Stimulated activated CD8-positive, alpha-beta memory T cell treated with anti-CD3 and anti-CD28 coated beads, Interleukin-12 subunit alpha, Interleukin-12 subunit beta, amount 100 ng/mL, for 24 hours (primary cell): ENCODE measurements at regions not wholly inside any gene's neighbourhood (a gene's known extent, or its start where the extent isn't known, plus 50 kb on each side); places are given as distances from the start of the nearest gene placed in this dataset.
"Not testable (repeated sequence)": the region's sequence is repeated elsewhere in the genome, so short reads cannot be mapped to it uniquely, and the experiment has no call there.

Experiments
- DNase-seq: peaks from one replicate; pipeline ENCODE4 v3.0.0-alpha.2; 2020; ENCODE audit errors: extremely low read depth

- not testable (repeated sequence) for DNase-seq
These were observed 128.5 kb upstream of the ZNF267 start for GRCh38 chr16:31745098-31745497.

GRCh38 chr16:31745900-31746299, 127.7 kb upstream of the ZNF267 start:
- DNase-seq = no peak

DNA sequence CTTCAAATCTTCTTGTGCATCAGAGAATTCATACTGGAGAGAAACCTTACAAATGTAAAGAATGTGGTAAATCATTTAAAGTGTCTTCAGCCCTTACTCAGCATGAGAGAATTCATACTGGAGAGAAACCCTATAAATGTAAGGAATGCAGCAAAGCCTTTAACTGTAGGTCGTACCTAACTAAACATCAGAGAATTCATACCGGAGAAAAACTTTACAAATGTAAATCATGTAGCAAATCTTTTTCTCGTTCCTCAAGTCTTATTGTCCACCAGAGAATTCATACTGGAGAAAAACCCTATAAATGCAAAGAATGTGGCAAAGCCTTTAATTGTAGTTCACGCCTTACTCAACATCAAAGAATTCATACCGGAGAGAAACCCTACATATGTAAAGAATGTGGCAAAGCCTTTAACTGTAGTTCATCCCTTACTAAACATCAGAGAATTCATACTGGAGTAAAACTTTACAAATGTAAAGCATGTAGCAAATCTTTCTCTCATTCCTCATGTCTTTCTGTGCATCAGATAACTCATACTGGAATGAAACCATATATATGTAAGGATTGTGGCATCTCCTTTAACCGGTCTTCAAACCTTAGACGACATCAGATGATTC, 118.5 kb upstream of the ZNF267 start:
- no peak for DNase-seq

- DNase-seq = no peak
These were observed 109.5 kb upstream of the ZNF267 start for GRCh38 chr16:31764103-31764502.

DNA sequence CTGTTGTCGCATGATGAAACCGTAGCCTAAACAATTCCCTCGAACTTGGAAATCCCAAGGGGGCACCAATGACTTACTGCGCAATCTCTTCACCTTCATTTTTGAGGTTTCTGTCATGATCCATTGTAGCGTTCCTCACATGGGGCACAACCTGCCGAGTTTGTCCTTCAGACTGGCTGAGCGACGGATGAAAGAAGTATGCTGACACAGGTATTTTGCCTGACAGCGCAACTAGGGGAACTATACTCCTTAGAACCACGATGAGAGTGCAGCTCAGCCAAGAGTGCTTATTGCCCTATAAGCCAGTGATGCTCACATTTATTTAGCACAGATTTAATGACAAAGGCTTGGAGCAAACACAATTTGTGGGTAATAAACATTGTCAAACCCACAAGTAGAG, 106.3 kb upstream of the ZNF267 start:
- no peak for DNase-seq

DNA sequence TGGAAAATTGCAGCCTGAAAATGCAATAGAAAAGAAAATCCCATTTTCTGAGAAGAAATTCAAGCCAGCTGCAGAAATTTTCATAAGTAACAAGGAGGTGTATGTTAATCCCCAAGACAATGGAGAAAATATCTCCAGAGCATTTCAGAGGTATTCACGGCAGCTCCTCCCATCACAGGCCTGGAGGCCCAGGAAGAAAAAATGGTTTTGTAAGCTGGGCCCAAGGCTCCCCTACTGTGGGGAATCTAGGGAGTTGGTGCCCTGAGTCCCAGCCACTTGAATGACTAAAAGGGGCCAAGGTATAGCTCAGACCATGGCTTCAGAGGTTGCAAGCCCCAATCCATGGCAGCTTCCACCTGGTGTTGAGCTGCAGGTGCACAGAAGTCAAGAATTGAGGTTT, 93.3 kb upstream of the ZNF267 start:
- DNase-seq = no peak

- no peak for DNase-seq
These were observed 88.5 kb upstream of the ZNF267 start for GRCh38 chr16:31785126-31785525.

- no peak for DNase-seq
These were observed 66.5 kb upstream of the ZNF267 start for GRCh38 chr16:31807086-31807485.

DNA sequence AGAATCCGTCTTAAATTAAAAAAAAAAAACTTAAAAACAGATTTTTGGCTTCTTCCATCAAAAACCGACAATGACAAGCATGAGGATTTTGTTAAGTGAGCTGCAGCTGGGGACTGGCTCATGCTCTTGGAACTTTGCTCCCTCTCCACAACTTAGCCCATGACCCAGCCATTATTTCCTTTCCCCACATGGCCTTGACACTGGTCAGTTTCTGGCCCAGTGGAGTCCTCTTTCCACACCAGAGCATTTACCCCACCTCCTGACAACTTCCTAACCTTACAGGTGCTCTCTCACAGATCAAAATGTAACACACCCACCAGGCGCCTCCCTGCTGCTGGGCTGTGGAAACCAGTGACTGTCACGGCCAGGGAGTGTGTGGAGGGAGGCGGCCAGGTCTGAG, 62.7 kb upstream of the ZNF267 start:
- no peak for DNase-seq

DNA sequence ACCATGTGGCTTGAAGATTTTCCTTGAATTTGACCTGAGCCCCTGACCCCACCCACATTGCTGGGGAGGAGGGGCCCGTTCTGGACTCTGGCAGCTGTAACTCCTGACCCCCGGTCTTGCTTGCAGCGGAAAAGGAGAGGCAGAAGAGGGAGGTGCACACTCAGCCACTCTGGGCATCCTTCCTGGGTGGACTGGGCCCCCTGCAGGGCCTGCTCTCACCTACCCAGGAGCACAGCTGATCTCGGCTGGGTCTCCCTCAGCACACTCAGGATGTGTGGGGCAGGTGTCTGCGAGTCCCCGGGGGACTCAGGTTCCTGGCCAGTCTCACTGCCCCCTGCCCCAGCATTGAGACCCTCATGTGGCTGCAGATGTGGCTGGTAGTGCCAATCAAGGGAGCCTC, 57.5 kb upstream of the ZNF267 start:
- not testable (repeated sequence) for DNase-seq

- DNase-seq = no peak
These were observed 54.2 kb upstream of the ZNF267 start for GRCh38 chr16:31819386-31819785.

GRCh38 chr16:31819948-31820347, 53.7 kb upstream of the ZNF267 start:
- no peak for DNase-seq
